Stimulated activated CD4-positive, alpha-beta T cell treated with anti-CD3 and anti-CD28 coated beads, Interleukin-15, amount 100 ng/mL, for 1 hour (primary cell): ENCODE measurements at regions not wholly inside any gene's neighbourhood (a gene's known extent, or its start where the extent isn't known, plus 50 kb on each side); places are given as distances from the start of the nearest gene placed in this dataset.

Experiments
- DNase-seq, 2 donors: peaks; one replicate each; pipeline ENCODE4 v3.0.0-alpha.2; 2020; ENCODE audit warnings: low read depth in 1 of 2, low spot score in 1 of 2

DNA sequence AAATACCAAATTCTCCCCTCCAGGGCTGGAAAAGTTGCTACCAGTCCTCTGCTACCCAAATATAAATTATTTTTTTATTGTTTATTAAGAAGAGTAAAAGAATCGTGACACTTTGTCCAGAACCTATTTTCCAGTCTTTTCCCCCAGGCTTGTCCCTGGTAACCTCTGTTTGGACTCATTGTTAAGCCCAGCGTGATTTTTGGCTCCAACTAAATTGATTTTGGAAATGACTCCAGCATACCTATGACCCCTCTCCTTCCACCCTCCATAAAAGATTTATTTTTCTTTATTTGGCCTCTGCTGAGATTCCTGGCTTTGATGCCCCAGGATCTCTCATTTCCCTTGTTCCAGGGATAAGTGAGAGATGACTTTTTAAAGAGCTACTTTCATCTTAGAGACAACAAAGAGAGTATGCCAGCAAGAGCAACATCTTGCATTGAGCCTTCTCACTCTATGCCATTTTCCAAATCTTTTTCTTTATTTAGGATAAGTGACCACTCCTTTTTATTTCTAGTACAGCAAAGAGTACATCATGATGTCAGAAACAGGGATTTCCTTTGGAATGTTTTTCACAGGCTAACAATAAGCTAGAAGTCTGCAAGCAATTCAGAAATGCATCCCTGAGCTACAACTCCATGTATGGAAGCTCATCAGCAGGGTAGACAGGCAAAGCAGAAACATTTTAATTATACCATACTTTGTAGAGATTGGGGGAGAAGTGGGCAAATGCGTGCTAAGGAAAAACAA is 75.8 kb downstream of the DAD1 start:
- no peak for DNase-seq

DNA sequence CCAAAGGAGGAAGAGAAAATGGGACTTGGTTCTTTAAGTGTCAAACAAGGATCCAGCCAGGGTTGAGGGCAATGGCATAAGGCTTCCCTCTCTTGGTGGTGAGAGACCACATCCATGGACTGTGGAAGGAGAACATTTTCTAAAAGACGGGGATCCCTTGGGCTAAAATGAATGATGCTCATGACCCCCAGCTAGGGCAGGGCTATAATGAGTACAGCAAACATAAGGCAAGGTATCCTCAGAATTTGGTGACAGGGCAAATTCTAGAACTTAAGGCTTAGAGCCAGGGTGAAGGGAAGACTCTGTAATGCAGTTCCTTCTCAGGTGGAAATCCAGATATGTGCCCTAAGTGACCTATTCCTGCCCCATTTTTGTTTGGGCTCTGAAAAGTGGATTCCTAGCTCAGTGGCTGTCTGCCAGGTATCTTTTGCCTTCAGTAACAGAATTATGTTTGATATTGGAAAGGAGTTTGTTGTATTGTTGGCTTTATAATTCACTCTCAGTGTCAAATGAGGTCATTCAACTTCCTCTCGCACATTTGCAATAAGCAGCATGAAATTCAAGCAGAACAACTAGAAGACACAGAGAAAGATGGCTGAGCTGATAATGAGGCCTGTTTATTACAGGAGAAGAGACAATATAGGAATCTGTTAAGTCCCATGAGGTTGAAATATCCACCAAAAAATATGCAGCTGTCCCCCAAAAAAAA is 76.8 kb downstream of the DAD1 start:
- no peak for DNase-seq

DNA sequence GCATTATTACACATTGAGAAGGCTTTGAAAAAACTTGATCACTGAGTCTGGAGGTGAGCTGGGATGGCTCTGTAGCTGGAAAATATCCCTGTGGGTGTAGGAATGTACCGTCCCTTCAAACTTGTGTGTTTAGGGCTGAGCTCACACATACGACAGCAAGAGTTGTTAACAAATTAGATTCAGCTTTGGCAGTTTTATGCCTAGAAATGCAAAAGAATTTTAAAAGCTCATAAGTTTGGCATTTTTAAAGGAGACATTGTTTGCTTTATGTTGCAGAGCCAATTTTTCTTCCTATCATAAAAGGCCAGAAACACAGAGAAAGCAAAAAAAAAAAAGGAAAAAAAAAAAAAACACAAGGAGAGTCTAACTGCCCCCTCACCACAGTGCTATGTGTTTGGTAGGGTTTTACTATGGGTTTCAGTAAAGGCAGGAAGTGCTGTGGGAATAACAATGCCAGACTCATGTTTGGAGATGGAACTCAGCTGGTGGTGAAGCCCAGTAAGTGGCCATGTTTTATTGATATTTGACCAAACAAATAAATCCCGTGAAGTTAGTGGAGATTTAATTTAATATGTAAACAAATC is 78.4 kb downstream of the DAD1 start:
- no peak for DNase-seq

DNA sequence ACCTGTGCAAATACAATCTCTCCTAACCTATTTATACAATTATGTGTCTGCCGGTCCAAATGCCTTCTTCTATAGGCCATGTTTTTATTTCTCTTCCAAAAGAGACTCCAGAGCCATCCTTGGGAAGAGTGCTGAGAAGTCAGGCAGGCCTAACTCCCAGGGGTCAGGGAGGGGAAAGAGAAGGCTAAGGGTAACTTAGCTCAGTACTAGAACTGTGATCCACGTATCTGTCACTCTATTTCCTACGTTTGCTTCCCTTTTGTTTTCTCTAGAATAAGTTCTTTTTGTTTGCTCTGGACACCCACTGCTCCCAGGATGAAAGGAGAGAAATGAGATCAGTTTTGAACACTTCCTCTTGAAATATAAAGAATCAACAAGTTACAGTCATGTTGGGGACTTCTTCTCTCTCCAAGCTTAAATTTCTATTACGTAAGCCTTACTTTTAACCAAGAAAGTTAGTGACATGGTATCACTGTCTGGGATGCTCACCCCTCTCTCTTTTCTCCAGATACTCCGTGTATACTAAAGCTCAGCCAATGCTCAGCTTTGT is 79.2 kb downstream of the DAD1 start:
- DNase-seq: no peak

DNA sequence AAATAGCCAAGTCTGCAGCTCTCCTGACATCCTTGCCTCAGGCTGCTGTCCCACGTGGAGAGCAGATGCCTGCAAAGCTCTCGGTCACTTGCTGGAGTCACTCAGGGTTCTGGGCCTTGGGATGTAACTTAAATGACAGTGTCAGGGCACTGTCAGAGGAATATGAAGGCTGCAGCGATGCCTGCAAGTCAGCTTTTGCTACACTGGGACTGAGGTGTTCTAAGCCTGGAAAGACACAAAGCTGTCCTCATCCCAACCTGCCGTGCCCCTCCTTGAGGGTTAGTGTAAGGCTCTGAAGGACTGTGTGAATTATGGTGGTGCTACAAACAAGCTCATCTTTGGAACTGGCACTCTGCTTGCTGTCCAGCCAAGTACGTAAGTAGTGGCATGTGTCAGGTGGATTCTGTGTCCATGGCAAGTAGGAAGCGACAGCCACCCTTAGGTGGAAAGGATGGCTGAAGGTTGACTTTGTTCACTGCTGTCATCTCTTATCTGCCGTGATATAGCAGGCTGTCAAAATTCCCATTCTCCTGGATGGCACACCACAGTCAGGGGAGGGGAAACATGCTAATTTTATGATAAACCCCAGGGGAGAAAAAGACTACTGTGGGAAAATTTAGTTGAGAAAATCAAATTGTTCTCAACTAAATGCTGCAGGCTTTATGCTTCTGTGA is 79.9 kb downstream of the DAD1 start:
- no peak for DNase-seq

DNA sequence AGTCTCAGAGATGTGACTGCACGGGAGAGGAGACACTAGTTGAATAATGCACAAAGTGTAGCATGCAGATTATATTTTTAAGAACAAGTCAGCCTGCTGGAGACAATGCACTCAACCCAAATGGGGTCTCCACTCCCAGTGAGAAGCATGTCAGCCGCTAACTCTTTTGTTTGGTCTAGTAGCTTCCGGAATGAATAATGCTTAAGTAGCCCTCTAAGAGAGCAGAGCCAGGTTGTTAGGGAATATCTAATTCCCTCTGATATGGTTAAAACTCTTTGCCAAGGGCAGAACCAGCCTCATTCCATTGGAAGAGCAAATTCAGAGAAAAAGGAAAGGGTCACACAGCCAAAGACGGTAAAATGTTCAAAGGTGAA is 80.4 kb downstream of the DAD1 start:
- DNase-seq: no peak

DNA sequence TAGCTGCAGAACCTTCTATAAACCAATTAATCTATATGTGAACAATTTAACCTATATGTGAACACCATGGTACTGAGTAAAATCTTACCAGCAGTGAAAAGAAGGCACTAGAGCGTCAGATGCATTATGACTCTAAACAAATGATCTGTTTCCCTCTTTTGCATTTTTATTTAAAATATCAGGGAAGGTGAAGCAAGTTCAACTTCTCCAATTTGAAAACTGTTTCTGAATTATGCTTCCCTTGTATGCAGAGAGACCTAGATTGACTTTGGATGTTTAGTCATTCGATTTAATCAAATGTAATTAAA is 80.9 kb downstream of the DAD1 start:
- DNase-seq: no peak

DNA sequence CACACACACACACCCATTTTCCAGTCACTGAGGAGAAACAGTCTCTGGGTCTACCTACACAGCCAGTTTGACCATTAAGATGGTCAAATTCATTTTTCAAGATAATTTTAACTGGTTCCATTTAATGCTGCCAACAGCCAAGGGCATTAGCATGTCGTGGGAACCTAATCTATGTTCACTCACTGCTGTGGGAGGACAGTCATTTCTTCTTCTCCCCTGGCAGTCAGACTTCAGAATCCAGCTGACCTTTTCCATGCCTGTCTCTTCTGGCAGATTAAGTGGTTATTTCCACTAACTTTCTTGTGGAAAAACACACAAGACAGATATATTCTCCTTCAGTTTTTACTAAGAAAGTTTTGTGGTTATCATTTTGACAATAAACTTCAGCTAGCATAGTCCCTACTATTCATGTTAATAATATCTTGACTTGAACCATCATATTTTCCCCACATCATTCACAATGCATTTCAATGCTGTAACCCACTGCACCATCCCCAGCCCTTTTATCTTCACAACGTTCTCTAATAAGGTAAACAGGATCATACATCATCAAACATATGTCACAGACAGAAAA is 82.2 kb downstream of the DAD1 start:
- DNase-seq: no peak

DNA sequence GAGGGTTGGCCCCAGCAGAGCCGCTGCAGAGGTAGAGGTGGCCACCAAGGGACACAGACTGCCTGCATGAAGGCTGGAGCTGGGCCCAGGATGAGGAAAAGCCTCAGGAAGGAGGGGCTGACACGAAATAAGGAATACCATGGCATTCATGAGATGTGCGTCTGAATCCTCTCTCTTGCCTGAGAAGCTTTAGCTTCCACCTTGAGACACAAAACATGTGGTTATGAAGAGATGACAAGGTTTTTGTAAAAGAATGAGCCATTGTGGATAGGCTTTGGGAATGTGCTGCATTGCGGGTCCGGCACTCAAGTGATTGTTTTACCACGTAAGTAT is 82.7 kb downstream of the DAD1 start:
- no peak for DNase-seq

DNA sequence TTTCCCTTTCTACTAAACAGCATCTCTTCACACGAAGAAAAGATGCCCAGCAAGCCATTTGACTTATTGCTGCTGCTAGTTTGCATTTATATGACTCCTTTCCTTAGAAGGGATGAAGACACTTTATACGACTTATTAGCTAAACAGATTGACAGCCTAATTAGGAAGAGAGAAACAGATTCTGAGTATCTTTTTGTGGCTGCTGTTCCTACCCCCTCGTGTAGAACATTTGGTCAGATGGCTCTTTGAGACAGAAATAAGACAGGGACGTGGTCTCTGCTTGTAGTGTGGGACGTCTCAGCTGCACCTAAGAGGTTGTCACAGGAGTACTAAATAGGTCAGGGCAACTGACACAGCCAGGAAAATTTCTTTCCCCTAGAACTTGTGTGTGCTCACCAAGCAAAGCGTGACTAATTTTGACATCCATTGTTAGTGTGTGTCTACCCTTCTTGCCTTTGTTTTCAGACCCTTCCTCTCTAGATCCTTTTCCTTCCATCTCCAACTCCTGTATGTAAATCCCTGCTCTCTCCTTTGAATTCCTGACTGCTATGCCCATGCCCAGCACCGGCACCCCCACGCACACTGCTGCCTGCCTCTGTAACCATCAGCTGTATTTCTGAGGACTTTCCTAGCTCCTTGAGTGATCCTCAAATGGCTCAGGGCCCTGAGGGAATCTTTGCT is 83.2 kb downstream of the DAD1 start:
- DNase-seq: no peak

DNA sequence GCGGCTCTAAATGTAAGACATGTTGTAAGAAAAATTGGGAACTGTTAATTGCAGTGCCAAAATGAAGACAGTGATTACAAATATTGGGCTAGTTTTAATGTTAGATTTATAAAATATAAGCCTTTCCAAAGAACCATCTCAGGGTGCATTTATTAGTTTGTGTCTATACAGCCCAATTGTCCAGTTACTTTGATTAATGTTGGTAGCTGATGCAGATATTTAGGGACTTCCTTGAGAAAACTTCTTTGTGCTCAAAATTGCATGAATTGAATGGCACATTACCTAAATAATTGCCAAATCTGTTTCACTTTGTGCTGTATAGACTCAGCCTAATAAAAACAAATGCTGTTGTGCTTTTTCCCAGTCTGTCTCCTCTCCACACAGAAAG is 83.7 kb downstream of the DAD1 start:
- DNase-seq: no peak

DNA sequence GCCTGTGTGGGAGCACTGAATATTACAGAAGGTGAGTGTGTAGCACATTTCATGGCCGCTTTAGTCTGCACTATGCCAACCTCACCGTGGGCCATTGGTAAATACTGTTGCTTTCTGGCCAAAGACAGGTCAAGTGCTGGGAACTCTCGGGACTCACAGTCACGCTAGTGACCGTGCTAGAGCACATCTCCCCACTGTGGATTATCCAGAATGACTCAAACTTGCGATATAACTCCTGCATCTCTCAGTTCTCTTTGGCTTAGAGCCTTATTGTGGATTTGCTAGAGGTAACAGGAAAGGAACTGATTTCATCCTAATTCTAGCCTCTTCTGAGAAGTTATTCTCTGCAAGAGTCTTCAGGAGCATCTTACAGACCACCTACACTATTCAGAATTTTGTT is 86.5 kb downstream of the DAD1 start:
- no peak for DNase-seq

DNA sequence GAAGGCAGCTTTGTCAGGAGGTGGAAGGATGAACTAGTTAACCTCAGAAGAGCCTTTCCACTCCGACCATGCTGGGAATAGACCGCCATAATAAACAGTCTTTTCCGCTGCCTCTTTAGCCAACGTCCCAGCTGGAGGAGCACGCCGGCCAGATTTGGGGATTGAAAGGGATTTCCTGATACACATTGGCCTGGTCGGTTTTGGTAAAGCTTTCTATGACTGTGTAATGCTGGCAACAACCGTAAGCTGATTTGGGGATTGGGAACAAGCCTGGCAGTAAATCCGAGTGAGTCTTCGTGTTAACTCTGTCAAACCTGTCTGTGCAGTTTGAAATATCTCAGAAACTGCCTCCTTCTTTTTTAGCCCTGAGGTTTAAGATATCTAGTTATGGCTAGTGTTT is 87.0 kb downstream of the DAD1 start:
- no peak for DNase-seq

DNA sequence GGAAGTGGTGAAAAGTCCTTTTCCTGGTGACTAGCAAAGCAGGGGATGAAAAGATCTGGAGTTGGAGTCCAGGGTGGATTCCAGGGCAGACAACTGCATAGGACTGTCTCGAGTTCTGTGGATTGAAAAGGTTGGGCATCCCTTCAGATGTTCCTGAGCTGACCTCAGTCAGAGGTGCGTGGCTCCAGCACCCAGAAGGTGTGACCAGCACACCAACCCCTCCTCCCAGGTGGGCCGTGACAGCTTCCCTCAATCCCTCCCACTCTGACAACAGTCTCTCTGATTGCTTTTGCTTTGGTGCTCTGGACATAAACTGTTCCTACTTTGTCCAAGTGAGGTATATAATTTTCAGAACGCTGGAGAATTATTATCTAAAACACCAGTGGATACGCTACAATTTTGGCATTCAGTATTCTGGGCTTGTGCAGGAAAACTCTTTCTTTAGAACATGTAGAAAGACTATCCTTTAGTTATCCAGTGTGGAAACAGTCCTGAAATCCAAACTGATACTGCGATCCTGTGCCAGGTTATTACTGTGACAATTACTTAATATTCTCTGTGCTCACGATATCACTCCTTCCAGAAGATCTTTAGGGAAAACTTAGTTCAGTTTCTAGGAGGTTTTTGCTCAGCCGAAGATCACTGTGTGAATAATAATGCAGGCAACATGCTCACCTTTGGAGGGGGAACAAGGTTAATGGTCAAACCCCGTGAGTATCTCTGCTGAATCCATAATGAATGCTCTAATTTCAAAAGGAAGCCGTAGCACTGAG is 87.9 kb downstream of the DAD1 start:
- no peak for DNase-seq

DNA sequence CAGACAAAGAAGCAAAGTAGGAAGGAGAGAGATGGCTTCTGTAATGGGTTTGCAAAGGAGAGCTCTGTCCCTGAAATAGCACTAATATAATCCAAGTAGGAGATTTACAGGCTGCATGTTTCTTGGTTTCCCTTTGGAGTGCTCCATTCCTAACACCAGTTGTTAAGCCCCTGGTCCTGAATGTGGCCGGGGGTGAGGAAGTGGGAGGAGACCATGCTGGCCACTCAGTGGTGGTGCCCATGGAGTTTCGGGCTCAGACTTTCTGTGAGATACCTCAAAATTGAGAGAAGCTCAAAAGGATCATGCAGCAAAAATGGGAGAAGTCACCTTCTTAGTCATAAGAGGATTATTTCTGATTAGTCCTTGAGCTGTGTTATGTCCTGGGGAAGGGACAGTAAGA is 88.5 kb downstream of the DAD1 start:
- no peak for DNase-seq

DNA sequence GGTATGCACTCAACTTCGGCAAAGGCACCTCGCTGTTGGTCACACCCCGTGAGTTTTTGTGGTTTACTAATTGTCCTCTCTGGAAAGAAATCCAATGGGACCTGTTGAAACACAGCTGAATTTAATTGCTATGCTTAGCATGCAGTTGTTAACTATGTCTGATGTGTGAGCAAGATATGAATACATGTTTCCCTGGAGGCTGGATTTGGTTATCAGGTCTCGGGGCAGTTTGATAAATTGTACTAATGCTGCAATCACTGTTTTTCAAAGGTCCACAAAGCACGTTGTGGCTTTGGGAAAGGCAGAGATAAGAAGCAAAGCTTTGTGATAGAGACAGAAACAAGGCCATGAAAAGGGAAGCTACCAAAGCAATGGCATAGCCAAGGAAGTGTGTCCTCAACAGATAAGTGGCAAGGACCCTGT is 91.3 kb downstream of the DAD1 start:
- DNase-seq: no peak

DNA sequence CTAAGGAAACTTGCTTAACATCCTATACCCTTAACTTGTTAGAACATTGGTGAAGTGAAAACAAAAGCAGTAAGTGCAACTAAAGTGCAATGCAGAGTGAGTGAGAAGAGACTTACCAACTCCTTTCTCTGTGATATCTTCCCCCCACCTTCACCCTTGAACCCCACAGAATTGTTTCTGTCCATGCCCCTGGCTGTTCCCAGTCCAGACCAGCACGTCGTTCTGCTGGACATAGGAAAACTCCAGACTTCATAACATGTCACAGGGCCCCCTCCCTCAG is 91.9 kb downstream of the DAD1 start:
- no peak for DNase-seq

DNA sequence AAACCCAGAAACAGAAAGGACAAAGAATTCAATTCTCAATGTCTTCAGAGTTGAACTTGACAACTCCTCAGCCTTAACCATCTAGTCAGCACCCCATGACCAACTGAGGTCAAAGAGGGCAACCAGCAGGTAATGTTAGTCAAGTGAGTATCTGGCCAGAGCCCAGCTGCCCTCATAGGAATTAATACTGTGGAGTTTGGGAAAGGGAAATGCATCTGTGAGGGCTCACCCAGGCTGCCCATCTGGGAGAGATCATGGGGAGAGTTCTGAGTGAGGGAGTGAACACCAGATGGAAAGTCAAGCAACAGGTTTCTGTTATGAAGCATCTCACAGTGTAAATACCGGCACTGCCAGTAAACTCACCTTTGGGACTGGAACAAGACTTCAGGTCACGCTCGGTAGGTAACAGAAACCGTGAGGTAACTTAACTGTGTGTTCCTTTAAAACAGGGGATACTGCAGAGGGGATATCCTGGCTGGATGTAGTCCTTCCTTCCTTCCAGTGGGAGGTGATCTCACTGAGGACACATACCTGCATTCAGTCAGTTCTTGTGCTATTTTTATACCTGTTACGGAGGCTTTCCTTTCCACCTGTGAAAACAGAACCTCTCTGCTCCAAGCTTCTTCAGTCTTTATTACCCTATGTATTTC is 94.4 kb downstream of the DAD1 start:
- DNase-seq: no peak

DNA sequence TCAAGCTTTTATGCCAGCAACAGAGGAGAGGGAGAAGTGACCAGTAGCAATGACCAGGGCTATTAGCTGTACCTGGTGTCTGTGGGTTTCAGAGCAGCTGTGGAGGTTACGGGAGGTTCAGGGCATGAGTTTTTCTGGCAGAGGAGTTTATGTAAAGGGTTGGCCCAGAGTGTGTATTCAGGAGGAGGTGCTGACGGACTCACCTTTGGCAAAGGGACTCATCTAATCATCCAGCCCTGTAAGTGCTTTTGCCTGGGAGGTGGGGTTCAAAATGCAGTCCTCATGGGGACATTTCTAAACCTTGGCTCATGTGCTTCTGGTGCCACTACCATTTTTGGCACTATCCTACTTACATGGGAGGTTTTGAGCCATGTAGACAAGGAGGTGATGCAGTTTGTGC is 95.3 kb downstream of the DAD1 start:
- no peak for DNase-seq
